OCI-LY3 (cell line): ENCODE measurements at regions not wholly inside any gene's neighbourhood (a gene's known extent, or its start where the extent isn't known, plus 50 kb on each side); places are given as distances from the start of the nearest gene placed in this dataset.

Source experiments
- H2AFZ ChIP-seq: fragments of 200-600, 300-600 bp; shearing (Covaris generic); 2 replicates; pipeline ENCODE4 v1.6.0; 2014; ENCODE audit warnings: antibody characterized with exemption, low read depth, low read length
- H3K27ac ChIP-seq: fragments of 200-600, 300-600 bp; sonication (generic); 2 replicates; pipeline ENCODE4 v1.5.1; 2014; ENCODE audit warnings: mild to moderate bottlenecking, low read length, moderate library complexity, mixed read lengths
- H3K27me3 ChIP-seq: fragments of 200-600, 300-600 bp; sonication (generic); 2 replicates; pipeline ENCODE4 v1.6.1; 2014; ENCODE audit warnings: low read depth, low read length, mixed read lengths
- H3K36me3 ChIP-seq: fragments of 200-600, 300-600 bp; sonication (generic); replicated peaks from 2 replicates; pipeline ENCODE3; 2014; ENCODE audit warnings: low read depth, low read length, mixed read lengths
- H3K4me1 ChIP-seq: fragments of 300-600, 200-600 bp; sonication (generic); 2 replicates; pipeline ENCODE4 v1.6.1; 2014; ENCODE audit warnings: low read length, mixed read lengths
- H3K4me2 ChIP-seq: fragments of 200-600, 300-600 bp; sonication (generic); 2 replicates; pipeline ENCODE4 v1.6.1; 2014; ENCODE audit warnings: low read length, mixed read lengths
- H3K4me3 ChIP-seq: fragments of 300-600, 200-600 bp; sonication (generic); 2 replicates; pipeline ENCODE4 v1.5.1; 2014; ENCODE audit warnings: antibody characterized with exemption, mild to moderate bottlenecking, low read length, moderate library complexity
- H3K79me2 ChIP-seq: fragments of 300-600, 200-600 bp; shearing (Covaris generic); 2 replicates; pipeline ENCODE4 v1.6.1; 2014; ENCODE audit warnings: mild to moderate bottlenecking, low read length, mixed read lengths
- H3K9ac ChIP-seq: fragments of 300-600, 200-600 bp; shearing (Covaris generic); 2 replicates; pipeline ENCODE4 v1.6.0; 2014; ENCODE audit warnings: mild to moderate bottlenecking, low read length, moderate library complexity
- H3K9me3 ChIP-seq: fragments of 200-600, 300-600 bp; shearing (Covaris generic); 2 replicates; pipeline ENCODE4 v1.6.1; 2014; ENCODE audit warnings: low read length, mixed read lengths; ENCODE audit not compliant: insufficient read depth
- H4K20me1 ChIP-seq: fragments of 200-600, 300-600 bp; sonication (generic); 2 replicates; pipeline ENCODE4 v1.6.1; 2016; ENCODE audit warnings: low read length, mixed read lengths; ENCODE audit not compliant: insufficient read depth
- CTCF ChIP-seq: fragments of 200-600, 300-600 bp; sonication (generic); IDR thresholded peaks from 2 replicates; pipeline ENCODE4 v1.5.1; 2014; ENCODE audit warnings: antibody characterized with exemption, low read length, low read depth
- EZH2phosphoT487 ChIP-seq: fragments of 200-600 bp; shearing (Covaris generic); IDR thresholded peaks from 2 replicates; pipeline ENCODE4 v1.6.1; 2018; ENCODE audit warnings: antibody characterized with exemption, mixed run types, low read depth

- Histone ChIP-seq H3K27me3 (peaks cover 9% of the 10 kb centered on the region), H3K9ac (no peak overlapping the region), H4K20me1 (no peaks in the 10 kb centered on the region), H3K79me2 (no peaks in the 10 kb centered on the region), H3K4me2 (peak overlapping the region; percentile 29), H3K4me3 (no peak overlapping the region), H3K9me3 (no peaks in the 10 kb centered on the region), H3K36me3 (no peaks in the 10 kb centered on the region), H2AFZ (peak overlapping the region; percentile 23; the same call in 1 of the 2 replicates), H3K27ac (no peak overlapping the region), H3K4me1 (peaks cover 5% of the 10 kb centered on the region)
- TF ChIP-seq CTCF, result no peak
- no peak for TF ChIP-seq EZH2phosphoT487
Observed at GRCh38 chr13:95406176-95406575, 104.9 kb upstream of the ABCC4 start.

GRCh38 chr13:95411428-95412040 is 110.3 kb upstream of the ABCC4 start:
- H2AFZ ChIP-seq, result no peak overlapping the region
- no peaks in the 10 kb centered on the region for H3K9me3 ChIP-seq
- H4K20me1 ChIP-seq, result no peaks in the 10 kb centered on the region
- H3K36me3 ChIP-seq, result no peaks in the 10 kb centered on the region
- H3K4me3 ChIP-seq, result no peak overlapping the region
- H3K79me2 ChIP-seq, result no peaks in the 10 kb centered on the region
- H3K27ac ChIP-seq, result no peak overlapping the region
- H3K9ac ChIP-seq, result no peak overlapping the region
- peaks cover 5% of the 10 kb centered on the region; the same call in 1 of the 2 replicates for H3K27me3 ChIP-seq
- TF ChIP-seq CTCF, result no peak
- no peak for TF ChIP-seq EZH2phosphoT487
- no peak overlapping the region for H3K4me2 ChIP-seq
- no peaks in the 10 kb centered on the region for H3K4me1 ChIP-seq

GRCh38 chr13:95418946-95419345 is 117.7 kb upstream of the ABCC4 start:
- no peak for TF ChIP-seq EZH2phosphoT487
- no peak for TF ChIP-seq CTCF
- no peak overlapping the region for H3K4me3 ChIP-seq
- H3K9me3 ChIP-seq, result no peaks in the 10 kb centered on the region
- no peaks in the 10 kb centered on the region for H3K4me1 ChIP-seq
- H3K4me2 ChIP-seq, result no peak overlapping the region
- no peaks in the 10 kb centered on the region for H3K36me3 ChIP-seq
- no peak overlapping the region for H3K9ac ChIP-seq
- no peak overlapping the region for H3K27ac ChIP-seq
- H4K20me1 ChIP-seq, result no peaks in the 10 kb centered on the region
- peaks cover 12% of the 10 kb centered on the region; the same call in 1 of the 2 replicates for H3K27me3 ChIP-seq
- H3K79me2 ChIP-seq, result no peaks in the 10 kb centered on the region
- no peak overlapping the region for H2AFZ ChIP-seq

GRCh38 chr13:95420501-95420900 is 119.2 kb upstream of the ABCC4 start:
- H3K36me3 ChIP-seq, result no peaks in the 10 kb centered on the region
- no peak overlapping the region for H3K4me3 ChIP-seq
- no peak overlapping the region for H3K9ac ChIP-seq
- H3K4me2 ChIP-seq, result no peak overlapping the region
- no peaks in the 10 kb centered on the region for H3K79me2 ChIP-seq
- TF ChIP-seq CTCF, result no peak
- no peak for TF ChIP-seq EZH2phosphoT487
- H3K27ac ChIP-seq, result no peak overlapping the region
- peaks cover 12% of the 10 kb centered on the region; the same call in 1 of the 2 replicates for H3K27me3 ChIP-seq
- no peaks in the 10 kb centered on the region for H3K4me1 ChIP-seq
- no peak overlapping the region for H2AFZ ChIP-seq
- H4K20me1 ChIP-seq, result no peaks in the 10 kb centered on the region
- H3K9me3 ChIP-seq, result no peaks in the 10 kb centered on the region
